HepG2 (cell line): ENCODE measurements at regions not wholly inside any gene's neighbourhood (a gene's known extent, or its start where the extent isn't known, plus 50 kb on each side); places are given as distances from the start of the nearest gene placed in this dataset.

Experiments used
- ATAC-seq: fragments of 200-7000 bp; cut with Tn5 transposase; 3 replicates; pipeline ENCODE4 v1.9.1; 2020; ENCODE audit warnings: mild to moderate bottlenecking, moderate library complexity
- BruUV-seq: library from RNA; stranded (reverse); fragments of 400-500 nt; replicated peaks from 2 replicates; lab custom pipeline; 2021; lab: Mats Ljungman, UMichigan
- CTCF ChIA-PET: fragments of 300-600 bp; formaldehyde crosslinking; extraction: SDS; loops from one replicate; lab custom pipeline; 2021; ENCODE audit warnings: low total read pairs, inconsistent platforms, low intra/inter-chr PET ratio; lab: Yijun Ruan, JAX
- POLR2A ChIA-PET: fragments of 350-600 bp; sonication (Branson Sonifier 250); formaldehyde crosslinking; loops from one replicate; lab custom pipeline; 2020; ENCODE audit warnings: antibody characterized with exemption, inconsistent platforms; lab: Yijun Ruan, JAX
- DNase-seq: peaks from one replicate; pipeline ENCODE4 v3.0.0-alpha.2; 2015; ENCODE audit warnings: low spot score
- FAIRE-seq: peaks from 3 replicates; lab custom pipeline; 2011; peaks lifted over from hg19 to GRCh38; lab: Jason Lieb, UNC
- H2AFZ ChIP-seq: one replicate; pipeline ENCODE4 v1.6.1; 2011; ENCODE audit warnings: low read length, inconsistent platforms
- H3K27ac ChIP-seq: fragments of 300-600 bp; 3 replicates; pipeline ENCODE4 v1.8.0; 2011; ENCODE audit warnings: mixed run types, mild to moderate bottlenecking, mixed read lengths, low read length, inconsistent platforms; ENCODE audit not compliant: insufficient read depth; ENCODE audit errors: extremely low read length
- H3K27me3 ChIP-seq, 2 experiments: fragments of 200-600 bp in 1 of 2; 2 replicates in 1 of 2; 3 replicates in 1 of 2; pipeline versions ENCODE4 v1.6.0 to v1.8.0; 2011; ENCODE audit warnings: low read length in 2 of 2, mild to moderate bottlenecking in 2 of 2, moderate library complexity in 2 of 2, inconsistent platforms in 1 of 2; ENCODE audit not compliant: insufficient read depth in 2 of 2, control insufficient read depth in 1 of 2
- H3K36me3 ChIP-seq, 2 experiments: fragments of 200-600 bp in 1 of 2; replicated peaks in 1 of 2; 2 replicates in 1 of 2; 3 replicates in 1 of 2; pipeline versions ENCODE4 v1.5.1 to v1.8.0; 2011; ENCODE audit warnings: low read length in 2 of 2, inconsistent platforms in 1 of 2; ENCODE audit not compliant: insufficient read depth in 2 of 2, control insufficient read depth in 1 of 2
- H3K4me1 ChIP-seq: 2 replicates; pipeline ENCODE4 v1.5.1; 2012; ENCODE audit warnings: low read length, inconsistent platforms; ENCODE audit not compliant: insufficient read depth
- H3K4me2 ChIP-seq: 2 replicates; pipeline ENCODE4 v1.6.0; 2011; ENCODE audit warnings: low read depth, low read length, inconsistent platforms
- H3K4me3 ChIP-seq, 3 experiments: fragments of 200-600 bp in 1 of 3; sonication (generic), shearing (Covaris generic) in 1 of 3; replicated peaks in 1 of 3; 2 replicates each; pipeline ENCODE4 v1.5.1; 2011 to 2016; ENCODE audit warnings: low read length in 3 of 3, inconsistent platforms in 2 of 3, low read depth in 2 of 3, mild to moderate bottlenecking in 2 of 3, control low read depth in 1 of 3, mixed read lengths in 1 of 3; ENCODE audit not compliant: insufficient read depth in 1 of 3
- H3K79me2 ChIP-seq: one replicate; pipeline ENCODE4 v1.6.1; 2011; ENCODE audit warnings: low read length, inconsistent platforms; ENCODE audit not compliant: insufficient read depth
- H3K9ac ChIP-seq: 2 replicates; pipeline ENCODE4 v1.6.0; 2011; ENCODE audit warnings: mild to moderate bottlenecking, low read depth, low read length, inconsistent platforms; ENCODE audit not compliant: insufficient read depth
- H3K9me3 ChIP-seq: 2 replicates; pipeline ENCODE4 v1.5.1; 2012; ENCODE audit warnings: mild to moderate bottlenecking, low read length
- H4K20me1 ChIP-seq: 2 replicates; pipeline ENCODE4 v1.6.0; 2011; ENCODE audit warnings: inconsistent platforms, mild to moderate bottlenecking, low read length, moderate library complexity; ENCODE audit not compliant: insufficient read depth
- CCAR2 ChIP-seq: fragments of 200-400 bp; formaldehyde crosslinking; optimal IDR thresholded peaks from 2 replicates; pipeline ENCODE3; 2018; ENCODE audit warnings: low read depth, mild to moderate bottlenecking, low read length, moderate library complexity
- CREB1 ChIP-seq, 2 experiments: fragments of 450-650 bp in 1 of 2; IDR thresholded peaks; 2 replicates each; pipeline ENCODE4 v1.6.1; 2016 to 2017; ENCODE audit warnings: control low read depth in 1 of 2, mild to moderate bottlenecking in 1 of 2, missing compliant biosample characterization in 1 of 2, missing genetic modification characterization in 1 of 2
- LRRFIP1 ChIP-seq: sonication (generic); formaldehyde crosslinking; conservative IDR thresholded peaks from 2 replicates; pipeline ENCODE4 v1.4.0; 2020; ENCODE audit warnings: missing genetic modification reagents
- RAD21 ChIP-seq: fragments of 450-650 bp; formaldehyde crosslinking; IDR thresholded peaks from 2 replicates; pipeline ENCODE4 v1.5.0; 2020; ENCODE audit warnings: mild to moderate bottlenecking
- RFXAP ChIP-seq: sonication (generic); formaldehyde crosslinking; IDR thresholded peaks from 2 replicates; pipeline ENCODE4 v1.4.0; 2020; ENCODE audit warnings: missing genetic modification reagents, borderline replicate concordance
- TEAD3 ChIP-seq: optimal IDR thresholded peaks from 2 replicates; pipeline ENCODE3; 2016; ENCODE audit warnings: borderline replicate concordance
- THAP7 ChIP-seq: sonication (generic); formaldehyde crosslinking; IDR thresholded peaks from 2 replicates; pipeline ENCODE4 v1.8.1; 2023; ENCODE audit warnings: mild to moderate bottlenecking, missing genetic modification reagents
- TOPORS ChIP-seq: sonication (generic); formaldehyde crosslinking; IDR thresholded peaks from 2 replicates; pipeline ENCODE4 v1.8.0; 2023; ENCODE audit warnings: mild to moderate bottlenecking, missing genetic modification reagents
- ZGPAT ChIP-seq: IDR thresholded peaks from 2 replicates; pipeline ENCODE4 v1.6.1; 2016; ENCODE audit warnings: mild to moderate bottlenecking
- ZHX1 ChIP-seq: sonication (generic); formaldehyde crosslinking; IDR thresholded peaks from 2 replicates; pipeline ENCODE4 v1.8.1; 2022; ENCODE audit warnings: low read depth, mild to moderate bottlenecking, missing genetic modification reagents
- ZMYM4 ChIP-seq: sonication (generic); formaldehyde crosslinking; IDR thresholded peaks from 2 replicates; pipeline ENCODE4 v1.8.1; 2023; ENCODE audit warnings: mild to moderate bottlenecking, missing genetic modification reagents
- ZNF230 ChIP-seq: sonication (generic); formaldehyde crosslinking; IDR thresholded peaks from 2 replicates; pipeline ENCODE4 v1.4.0; 2020; ENCODE audit warnings: mild to moderate bottlenecking, missing genetic modification reagents
- ZNF33A ChIP-seq: sonication (generic); formaldehyde crosslinking; IDR thresholded peaks from 2 replicates; pipeline ENCODE4 v1.5.1; 2020; ENCODE audit warnings: missing genetic modification reagents, mild to moderate bottlenecking, moderate library complexity, borderline replicate concordance
- ZNF574 ChIP-seq: sonication (generic); formaldehyde crosslinking; IDR thresholded peaks from 2 replicates; pipeline ENCODE4 v1.4.0; 2020; ENCODE audit warnings: missing genetic modification reagents
- whole genome bisulfite sequencing: methylation state at CpG from one replicate; pipeline ENCODE4 v1.1.6; 2017; ENCODE audit warnings: low lambda C conversion rate; 5-methylcytosine and 5-hydroxymethylcytosine counted together
- in situ Hi-C: cut with HindIII; loops from 2 replicates; pipeline ENCODE4 v1.10.0; 2017; ENCODE audit warnings: low pct_unique_long_range_greater_than_20kb; ENCODE audit not compliant: extremely low pct_ligation_motif_present
- intact Hi-C: fragments of 100-400 bp; cut with micrococcal nuclease; formaldehyde crosslinking; loops from one replicate; pipeline ENCODE4 v1.10.0; 2022; ENCODE audit not compliant: unreplicated experiment

- intact Hi-C loops, result no loop called here
- in situ Hi-C loops, result no loop called here
- no peaks in the 10 kb centered on the region for H3K79me2 ChIP-seq
- FAIRE-seq (peak; percentile 8), DNase-seq (peak; percentile 86), ATAC-seq (peak; percentile 99)
- H2AFZ ChIP-seq, result no peak overlapping the region
- no peak overlapping the region for H3K9ac ChIP-seq
- ChIA-PET CTCF (no interaction called here), POLR2A (no interaction called here)
- no peaks in the 10 kb centered on the region for H3K36me3 ChIP-seq
- peak overlapping the region; percentile 7 for H3K27ac ChIP-seq
- H4K20me1 ChIP-seq, result no peaks in the 10 kb centered on the region
- 6% methylated on average over 6 of the region's 6 CpGs for WGBS
- no peaks in the 10 kb centered on the region for H3K9me3 ChIP-seq
- H3K4me2 ChIP-seq, result peak overlapping the region; percentile 57
- H3K27me3 ChIP-seq, result peaks cover 0 to 3% of the 10 kb centered on the region in 2 experiments; a peak in 2 of 5 replicates
- no TSS peak for BruUV-seq
- H3K4me3 ChIP-seq, result peak overlapping the region; percentile 27 to 33 (median 30); a peak in 5 of 6 replicates
- peaks cover 7% of the 10 kb centered on the region; the same call in 1 of the 2 replicates for H3K4me1 ChIP-seq
- TF ChIP-seq TEAD3 (CRISPR knock-in tag) (peak; percentile 31), TOPORS (CRISPR knock-in tag) (no peak), ZMYM4 (CRISPR knock-in tag) (peak; percentile 94), ZNF230 (no peak), THAP7 (CRISPR knock-in tag) (no peak), ZNF33A (no peak), CREB1 (IDR thresholded peaks at IDR 0.05) (no peak), CREB1 (CRISPR knock-in tag; IDR thresholded peaks at IDR 0.05) (peak; percentile 39), ZHX1 (no peak), CCAR2 (no peak), ZNF574 (CRISPR knock-in tag) (peak; percentile 15; the same call in 1 of the 2 replicates), LRRFIP1 (CRISPR knock-in tag) (no peak), RAD21 (no peak), RFXAP (peak; percentile 94), ZGPAT (CRISPR knock-in tag) (0 out of 2 replicates have a peak, but pooled peaks have one; percentile 20)
Observed at GRCh38 chr3:150038830-150039229, 68.1 kb upstream of the PFN2 start.
